RKO (cell line): ENCODE measurements at regions not wholly inside any gene's neighbourhood (a gene's known extent, or its start where the extent isn't known, plus 50 kb on each side); places are given as distances from the start of the nearest gene placed in this dataset.

ENCODE experiments used
- DNase-seq: peaks from one replicate; pipeline ENCODE4 v3.0.0-alpha.2; 2016; ENCODE audit warnings: low spot score

- no peak for DNase-seq
Observed at GRCh38 chr3:81279481-81280379, 481.7 kb downstream of the GBE1 start.

GRCh38 chr3:81277853-81278252 lies 483.6 kb downstream of the GBE1 start:
- no peak for DNase-seq

- DNase-seq, result no peak
Observed at GRCh38 chr3:81274671-81275070, 486.8 kb downstream of the GBE1 start.

- DNase-seq, result no peak
Observed at GRCh38 chr3:81270603-81271379, 490.7 kb downstream of the GBE1 start.

- DNase-seq, result no peak
Observed at GRCh38 chr3:81268526-81268925, 492.9 kb downstream of the GBE1 start.

GRCh38 chr3:81261996-81262395 lies 499.4 kb downstream of the GBE1 start:
- DNase-seq, result no peak

GRCh38 chr3:81255463-81255862 lies 506.0 kb downstream of the GBE1 start:
- DNase-seq, result peak; percentile 30

GRCh38 chr3:81251096-81251495 lies 510.3 kb downstream of the GBE1 start:
- no peak for DNase-seq

- DNase-seq, result peak; percentile 10
Observed at GRCh38 chr3:81249540-81250029, 511.9 kb downstream of the GBE1 start.

- no peak for DNase-seq
Observed at GRCh38 chr3:81245501-81245900, 515.9 kb downstream of the GBE1 start.

- no peak for DNase-seq
Observed at GRCh38 chr3:81245043-81245442, 516.4 kb downstream of the GBE1 start.

GRCh38 chr3:81244231-81244630 lies 517.2 kb downstream of the GBE1 start:
- no peak for DNase-seq

GRCh38 chr3:81242871-81243270 lies 518.6 kb downstream of the GBE1 start:
- peak; percentile 52 for DNase-seq

GRCh38 chr3:81237181-81237580 lies 524.3 kb downstream of the GBE1 start:
- no peak for DNase-seq

GRCh38 chr3:81218023-81218422 lies 543.4 kb downstream of the GBE1 start:
- peak; percentile 38 for DNase-seq

GRCh38 chr3:81217101-81217500 lies 544.3 kb downstream of the GBE1 start:
- no peak for DNase-seq

GRCh38 chr3:81216192-81216591 lies 545.3 kb downstream of the GBE1 start:
- DNase-seq, result peak; percentile 77

GRCh38 chr3:81214631-81215030 lies 546.8 kb downstream of the GBE1 start:
- DNase-seq, result no peak

GRCh38 chr3:81199587-81199986 lies 561.9 kb downstream of the GBE1 start:
- DNase-seq, result no peak

GRCh38 chr3:81198756-81199155 lies 562.7 kb downstream of the GBE1 start:
- no peak for DNase-seq

- DNase-seq, result no peak
Observed at GRCh38 chr3:81198216-81198615, 563.2 kb downstream of the GBE1 start.

GRCh38 chr3:81197386-81197785 lies 564.1 kb downstream of the GBE1 start:
- DNase-seq, result no peak

- DNase-seq, result no peak
Observed at GRCh38 chr3:81195478-81195877, 566.0 kb downstream of the GBE1 start.
